H1 (cell line): ENCODE measurements at regions not wholly inside any gene's neighbourhood (a gene's known extent, or its start where the extent isn't known, plus 50 kb on each side); places are given as distances from the start of the nearest gene placed in this dataset.

Experiments used
- CHD7 ChIP-seq: fragments of 300-600 bp; sonication (generic); IDR thresholded peaks from 2 replicates; pipeline ENCODE4 v1.7.1; 2012; ENCODE audit warnings: low read length, moderate library complexity, mild to moderate bottlenecking, inconsistent platforms; ENCODE audit not compliant: insufficient replicate concordance
- CTCF ChIP-seq, 3 experiments: IDR thresholded peaks; 1 replicate in 2 of 3; 2 replicates in 1 of 3; pipeline versions ENCODE4 v1.5.1 to v1.6.1; 2011; ENCODE audit warnings: low read length in 3 of 3, mild to moderate bottlenecking in 3 of 3, inconsistent platforms in 2 of 3, low read depth in 1 of 3, moderate library complexity in 1 of 3; ENCODE audit not compliant: insufficient read depth in 1 of 3; ENCODE audit errors: control extremely low read depth in 1 of 3
- EZH2 ChIP-seq: fragments of 200-600 bp; sonication (generic); IDR thresholded peaks from 2 replicates; pipeline ENCODE4 v1.7.1; 2012; ENCODE audit warnings: low read depth, mild to moderate bottlenecking, moderate library complexity, low read length, inconsistent platforms; ENCODE audit not compliant: severe bottlenecking
- POLR2A ChIP-seq, 2 experiments: IDR thresholded peaks; 1 replicate in 1 of 2; 2 replicates in 1 of 2; pipeline ENCODE4 v1.6.1; 2011; ENCODE audit warnings: low read depth in 2 of 2, low read length in 2 of 2, mild to moderate bottlenecking in 2 of 2; ENCODE audit errors: control extremely low read depth in 1 of 2
- RFX5 ChIP-seq: IDR thresholded peaks from 2 replicates; pipeline ENCODE4 v1.6.1; 2011; ENCODE audit warnings: low read depth, low read length, improper control_type of control experiment, borderline replicate concordance
- TAF1 ChIP-seq: IDR thresholded peaks from 2 replicates; pipeline ENCODE4 v1.6.1; 2011; ENCODE audit warnings: mild to moderate bottlenecking, low read depth, low read length
- ZNF274 ChIP-seq: IDR thresholded peaks from 2 replicates; pipeline ENCODE4 v1.7.0; 2012; ENCODE audit warnings: low read length, borderline replicate concordance; ENCODE audit errors: extremely low read depth

- TF ChIP-seq ZNF274 (no peak), CTCF (IDR thresholded peaks at IDR 0.05; ENCODE audit: control extremely low read depth in 1 of 3, insufficient read depth in 1 of 3, low read depth in 1 of 3, low read length in 3 of 3) (no peak), POLR2A (IDR thresholded peaks at IDR 0.05; ENCODE audit: control extremely low read depth in 1 of 2, low read depth in 2 of 2, low read length in 2 of 2) (no peak), EZH2 (no peak), RFX5 (no peak), TAF1 (no peak), CHD7 (no peak)
Measured at GRCh38 chrY:19824136-19824535, 79.6 kb upstream of the KDM5D start.
